Globus pallidus (tissue), 1 donor: ENCODE measurements at regions not wholly inside any gene's neighbourhood (a gene's known extent, or its start where the extent isn't known, plus 50 kb on each side); places are given as distances from the start of the nearest gene placed in this dataset.
"Not testable (repeated sequence)": the region's sequence is repeated elsewhere in the genome, so short reads cannot be mapped to it uniquely, and the experiment has no call there.

Experiments used
- DNase-seq: peaks from one replicate; pipeline ENCODE4 v3.0.0-alpha.2; 2015; ENCODE audit warnings: low spot score

- DNase-seq, result no peak
Observed at GRCh38 chr6:19552076-19552475, 285.1 kb upstream of the ID4 start.

GRCh38 chr6:19552588-19552987, 284.6 kb upstream of the ID4 start:
- DNase-seq, result no peak

GRCh38 chr6:19554356-19555225, 282.6 kb upstream of the ID4 start:
- no peak for DNase-seq

- DNase-seq, result no peak
Observed at GRCh38 chr6:19557191-19557590, 280.0 kb upstream of the ID4 start.

- no peak for DNase-seq
Observed at GRCh38 chr6:19558201-19558600, 279.0 kb upstream of the ID4 start.

GRCh38 chr6:19558934-19559333, 278.2 kb upstream of the ID4 start:
- DNase-seq, result no peak

- DNase-seq, result no peak
Observed at GRCh38 chr6:19562468-19562867, 274.7 kb upstream of the ID4 start.

- DNase-seq, result no peak
Observed at GRCh38 chr6:19569563-19569962, 267.6 kb upstream of the ID4 start.

GRCh38 chr6:19571176-19571575, 266.0 kb upstream of the ID4 start:
- no peak for DNase-seq

- DNase-seq, result no peak
Observed at GRCh38 chr6:19578481-19578880, 258.7 kb upstream of the ID4 start.

GRCh38 chr6:19584207-19584606, 253.0 kb upstream of the ID4 start:
- not testable (repeated sequence) for DNase-seq

GRCh38 chr6:19587238-19587942, 249.8 kb upstream of the ID4 start:
- no peak for DNase-seq

GRCh38 chr6:19590501-19591131, 246.6 kb upstream of the ID4 start:
- DNase-seq, result no peak

GRCh38 chr6:19597809-19598320, 239.3 kb upstream of the ID4 start:
- DNase-seq, result no peak

GRCh38 chr6:19599796-19600464, 237.2 kb upstream of the ID4 start:
- DNase-seq, result no peak

- DNase-seq, result no peak
Observed at GRCh38 chr6:19602434-19603013, 234.6 kb upstream of the ID4 start.

GRCh38 chr6:19603721-19604120, 233.4 kb upstream of the ID4 start:
- DNase-seq, result peak; percentile 19

- DNase-seq, result no peak
Observed at GRCh38 chr6:19605624-19606023, 231.5 kb upstream of the ID4 start.

GRCh38 chr6:19608546-19608945, 228.6 kb upstream of the ID4 start:
- DNase-seq, result no peak

GRCh38 chr6:19609972-19610641, 227.1 kb upstream of the ID4 start:
- no peak for DNase-seq
